ENCODE measurements at regions not wholly inside any gene's neighbourhood (a gene's known extent, or its start where the extent isn't known, plus 50 kb on each side); places are given as distances from the start of the nearest gene placed in this dataset.

DNA sequence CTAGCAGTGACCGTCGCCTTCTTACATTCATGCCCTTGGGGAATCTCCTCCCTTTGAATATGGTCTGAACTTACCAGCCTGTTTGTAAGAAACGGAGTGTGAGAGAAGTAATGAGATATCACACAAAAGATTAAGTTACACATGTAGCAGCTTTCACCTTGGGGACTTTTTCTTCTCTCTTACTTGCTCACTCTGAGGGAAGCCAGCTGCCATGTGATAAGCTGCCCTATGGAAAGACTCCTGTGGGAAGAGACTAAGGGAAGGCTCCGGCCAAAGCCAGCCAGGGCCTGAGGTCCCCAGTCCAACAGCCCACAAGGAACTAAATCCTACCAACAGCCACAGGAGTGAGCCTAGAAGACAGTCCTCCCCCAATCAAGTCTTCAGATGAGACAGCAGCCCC lies 190.4 kb upstream of the TSC22D2 start:
- Histone ChIP-seq H2BK5ac (ENCODE audit: low read length) (no peak overlapping the region), H2BK120ac (ENCODE audit: low read depth, low read length) (no peak overlapping the region), H2BK12ac (ENCODE audit: low read length) (no peak overlapping the region), H3K18ac (ENCODE audit: low read length) (no peak overlapping the region), H2AK5ac (ENCODE audit: low read depth, low read length) (no peak overlapping the region), H4K8ac (ENCODE audit: low read depth, low read length) (no peak overlapping the region), H3K4me3 (ENCODE audit: low read length in 2 of 2) (no peak overlapping the region), H3K23ac (ENCODE audit: low read depth, low read length, poor library complexity) (no peak overlapping the region), H3K9ac (ENCODE audit: low read depth, low read length, poor library complexity) (no peak overlapping the region), H2AFZ (ENCODE audit: low read length) (no peak overlapping the region), H3K14ac (ENCODE audit: low read length) (no peak overlapping the region), H2BK15ac (ENCODE audit: low read length) (no peak overlapping the region), H4K91ac (ENCODE audit: low read depth, low read length, poor library complexity) (no peak overlapping the region), H3K27me3 (ENCODE audit: control insufficient read depth in 3 of 3, insufficient read depth in 3 of 3, low read depth in 1 of 3, low read length in 3 of 3) (peaks cover 0 to 4% (median 0%) of the 10 kb centered on the region in 3 experiments), H3K4me1 (ENCODE audit: control insufficient read depth in 2 of 2, insufficient read depth in 1 of 2, low read depth in 1 of 2, low read length in 2 of 2) (peaks cover 18 to 19% of the 10 kb centered on the region in 2 donors), H3K4ac (ENCODE audit: low read length) (no peak overlapping the region), H3K9me3 (replicated peaks in 1 of 2; ENCODE audit: control insufficient read depth in 2 of 2, insufficient read depth in 1 of 2, low read depth in 1 of 2, low read length in 2 of 2) (peaks cover 5 to 6% of the 10 kb centered on the region in 2 donors), H3K27ac (replicated peaks; ENCODE audit: low read length) (no peak overlapping the region), H3K36me3 (replicated peaks in 1 of 2; ENCODE audit: control insufficient read depth in 2 of 2, insufficient read depth in 2 of 2, low read length in 2 of 2) (no peaks in the 10 kb centered on the region), H3K4me2 (ENCODE audit: insufficient read depth, low read length, poor library complexity, severe bottlenecking) (no peak overlapping the region), H3K79me1 (ENCODE audit: low read depth, low read length) (no peaks in the 10 kb centered on the region)
- WGBS, 2 donors (ENCODE audit: extremely low coverage in 2 of 2, insufficient read length in 2 of 2, insufficient replicate concordance in 1 of 2), result no CpG with 5 or more reads among the region's 4 CpGs
- DNase-seq (ENCODE audit: low spot score), result no peak

DNA sequence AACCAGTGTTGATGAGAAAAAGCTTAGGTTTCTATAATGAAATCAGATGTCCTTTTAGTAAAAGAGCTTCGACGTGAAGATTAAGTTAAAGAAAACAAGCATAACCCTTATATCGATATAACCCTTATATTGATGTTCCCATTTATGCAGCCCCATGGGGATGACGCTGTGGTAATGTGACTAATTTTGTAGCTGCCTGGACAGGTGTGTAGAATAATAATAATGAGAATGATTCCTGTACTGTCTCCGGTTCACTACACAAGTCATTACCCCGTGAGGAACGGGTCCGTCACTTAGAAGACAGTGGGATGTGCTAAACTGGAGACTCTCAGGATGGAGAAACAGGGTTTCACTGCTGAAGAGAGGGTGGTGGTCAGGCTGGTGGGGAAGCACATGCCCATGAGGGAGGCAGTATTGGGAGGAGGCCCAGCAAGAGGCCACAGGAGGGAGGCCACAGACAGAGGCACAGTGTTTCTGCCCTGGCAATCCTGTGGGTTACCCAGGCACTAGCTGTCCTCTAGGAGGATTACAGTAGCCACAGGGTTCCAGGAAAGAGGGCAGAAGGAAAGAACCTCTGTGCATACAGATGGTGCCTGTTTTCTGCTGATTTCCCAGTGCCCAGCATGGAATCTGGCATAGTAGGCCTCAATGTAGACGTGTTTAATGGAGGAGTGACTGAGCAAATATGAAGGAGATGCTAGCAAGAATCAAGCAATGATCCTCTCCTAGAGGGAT lies 191.1 kb upstream of the TSC22D2 start:
- Histone ChIP-seq H3K79me1 (ENCODE audit: low read depth, low read length) (no peaks in the 10 kb centered on the region), H2AFZ (ENCODE audit: low read length) (no peak overlapping the region), H3K4me2 (ENCODE audit: insufficient read depth, low read length, poor library complexity, severe bottlenecking) (no peak overlapping the region), H3K4me3 (ENCODE audit: low read length in 2 of 2) (no peak overlapping the region), H3K18ac (ENCODE audit: low read length) (peak overlapping the region; percentile 15), H4K91ac (ENCODE audit: low read depth, low read length, poor library complexity) (no peak overlapping the region), H2BK120ac (ENCODE audit: low read depth, low read length) (no peak overlapping the region), H3K4me1 (ENCODE audit: control insufficient read depth in 2 of 2, insufficient read depth in 1 of 2, low read depth in 1 of 2, low read length in 2 of 2) (peaks cover 13 to 17% of the 10 kb centered on the region in 2 donors), H3K9ac (ENCODE audit: low read depth, low read length, poor library complexity) (no peak overlapping the region), H3K36me3 (replicated peaks in 1 of 2; ENCODE audit: control insufficient read depth in 2 of 2, insufficient read depth in 2 of 2, low read length in 2 of 2) (no peaks in the 10 kb centered on the region), H3K27me3 (ENCODE audit: control insufficient read depth in 3 of 3, insufficient read depth in 3 of 3, low read depth in 1 of 3, low read length in 3 of 3) (peaks cover 0 to 4% (median 0%) of the 10 kb centered on the region in 3 experiments), H2AK5ac (ENCODE audit: low read depth, low read length) (no peak overlapping the region), H3K27ac (replicated peaks; ENCODE audit: low read length) (no peak overlapping the region), H2BK12ac (ENCODE audit: low read length) (no peak overlapping the region), H3K4ac (ENCODE audit: low read length) (no peak overlapping the region), H3K9me3 (replicated peaks in 1 of 2; ENCODE audit: control insufficient read depth in 2 of 2, insufficient read depth in 1 of 2, low read depth in 1 of 2, low read length in 2 of 2) (peaks cover 5 to 6% of the 10 kb centered on the region in 2 donors), H2BK5ac (ENCODE audit: low read length) (no peak overlapping the region), H3K14ac (ENCODE audit: low read length) (no peak overlapping the region), H2BK15ac (ENCODE audit: low read length) (no peak overlapping the region), H4K8ac (ENCODE audit: low read depth, low read length) (no peak overlapping the region), H3K23ac (ENCODE audit: low read depth, low read length, poor library complexity) (no peak overlapping the region)
- DNase-seq (ENCODE audit: low spot score), result no peak
- WGBS, 2 donors (ENCODE audit: extremely low coverage in 2 of 2, insufficient read length in 2 of 2, insufficient replicate concordance in 1 of 2), result no CpG with 5 or more reads among the region's 9 CpGs

DNA sequence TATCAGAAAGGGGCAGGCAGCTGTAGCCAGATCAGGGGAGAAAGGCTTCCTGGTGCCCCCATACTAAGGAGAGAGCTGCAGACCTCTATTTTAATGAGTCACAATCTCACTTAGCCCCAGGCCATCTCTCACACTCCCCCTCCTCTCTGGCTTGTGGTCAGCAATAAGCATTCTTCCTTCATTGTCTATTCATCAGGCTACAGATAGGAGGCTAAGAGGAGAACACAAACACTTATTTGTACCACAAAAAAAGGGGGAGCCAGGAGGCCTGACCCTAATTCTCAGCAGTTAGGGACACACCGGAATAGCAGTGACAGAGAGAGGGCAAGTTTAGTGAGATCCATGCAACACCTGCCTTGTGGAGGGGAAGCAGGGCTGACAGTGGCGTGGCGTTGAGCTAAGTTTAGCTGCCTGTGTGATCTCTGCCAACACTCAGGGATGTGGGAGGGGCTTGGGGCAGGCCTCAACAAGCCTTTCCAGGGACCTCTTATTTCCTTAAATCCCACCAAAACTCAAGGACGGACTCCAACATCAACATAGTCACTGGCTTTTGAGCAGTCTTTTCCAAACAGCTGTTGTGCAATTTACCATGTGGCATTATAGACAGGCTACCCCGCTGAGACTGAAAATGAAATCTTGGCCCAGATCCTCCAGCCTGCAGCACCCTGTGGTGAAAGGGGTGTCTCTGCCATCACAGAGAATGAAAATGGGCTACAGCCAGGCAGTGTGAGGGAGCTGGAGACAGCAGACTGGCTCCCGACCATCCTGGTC lies 191.9 kb upstream of the TSC22D2 start:
- no peak overlapping the region for H2AK5ac ChIP-seq (ENCODE audit: low read depth, low read length)
- DNase-seq (ENCODE audit: low spot score), result no peak
- H4K8ac ChIP-seq (ENCODE audit: low read depth, low read length), result no peak overlapping the region
- no peak overlapping the region for H2BK15ac ChIP-seq (ENCODE audit: low read length)
- H3K4me2 ChIP-seq (ENCODE audit: insufficient read depth, low read length, poor library complexity, severe bottlenecking), result no peak overlapping the region
- H3K9ac ChIP-seq (ENCODE audit: low read depth, low read length, poor library complexity), result no peak overlapping the region
- H4K91ac ChIP-seq (ENCODE audit: low read depth, low read length, poor library complexity), result no peak overlapping the region
- no peak overlapping the region for H3K23ac ChIP-seq (ENCODE audit: low read depth, low read length, poor library complexity)
- no peak overlapping the region for H3K14ac ChIP-seq (ENCODE audit: low read length)
- peak overlapping the region; percentile 46 for H2AFZ ChIP-seq (ENCODE audit: low read length)
- no peak overlapping the region for H3K4me3 ChIP-seq (ENCODE audit: low read length in 2 of 2)
- H3K27me3 ChIP-seq (ENCODE audit: control insufficient read depth in 3 of 3, insufficient read depth in 3 of 3, low read depth in 1 of 3, low read length in 3 of 3), result no peaks in the 10 kb centered on the region
- H3K18ac ChIP-seq (ENCODE audit: low read length), result no peak overlapping the region
- no peak overlapping the region for H2BK120ac ChIP-seq (ENCODE audit: low read depth, low read length)
- no CpG with 5 or more reads among the region's 6 CpGs for WGBS, 2 donors (ENCODE audit: extremely low coverage in 2 of 2, insufficient read length in 2 of 2, insufficient replicate concordance in 1 of 2)
- H2BK12ac ChIP-seq (ENCODE audit: low read length), result no peak overlapping the region
- no peaks in the 10 kb centered on the region for H3K36me3 ChIP-seq (replicated peaks in 1 of 2; ENCODE audit: control insufficient read depth in 2 of 2, insufficient read depth in 2 of 2, low read length in 2 of 2)
- no peak overlapping the region for H3K4ac ChIP-seq (ENCODE audit: low read length)
- H3K27ac ChIP-seq (replicated peaks; ENCODE audit: low read length), result peak overlapping the region; percentile 14
- peaks cover 5 to 6% of the 10 kb centered on the region in 2 donors for H3K9me3 ChIP-seq (replicated peaks in 1 of 2; ENCODE audit: control insufficient read depth in 2 of 2, insufficient read depth in 1 of 2, low read depth in 1 of 2, low read length in 2 of 2)
- H3K4me1 ChIP-seq (ENCODE audit: control insufficient read depth in 2 of 2, insufficient read depth in 1 of 2, low read depth in 1 of 2, low read length in 2 of 2), result peaks cover 5 to 13% of the 10 kb centered on the region in 2 donors
- no peak overlapping the region for H2BK5ac ChIP-seq (ENCODE audit: low read length)
- H3K79me1 ChIP-seq (ENCODE audit: low read depth, low read length), result no peaks in the 10 kb centered on the region

DNA sequence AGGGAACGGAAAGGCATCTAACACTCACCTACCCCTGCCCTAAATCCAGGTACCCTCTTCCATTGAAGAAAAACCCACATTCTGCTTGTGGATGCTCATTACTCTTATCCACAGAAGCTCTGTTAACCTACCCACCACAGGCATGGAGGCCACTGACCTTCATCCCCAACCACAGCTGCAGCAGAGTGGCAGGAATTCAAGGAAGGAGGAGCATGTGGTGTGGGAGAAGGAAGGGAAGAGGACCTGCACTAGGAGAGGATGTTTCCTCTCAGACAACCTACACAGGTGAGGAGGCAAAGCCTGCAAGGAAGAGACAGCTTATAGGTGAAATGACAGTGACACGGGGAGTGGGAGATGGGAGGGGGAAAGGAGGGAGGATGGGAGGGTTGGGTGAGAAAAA lies 192.5 kb upstream of the TSC22D2 start:
- no peaks in the 10 kb centered on the region for H3K36me3 ChIP-seq (replicated peaks in 1 of 2; ENCODE audit: control insufficient read depth in 2 of 2, insufficient read depth in 2 of 2, low read length in 2 of 2)
- WGBS, 2 donors (ENCODE audit: extremely low coverage in 2 of 2, insufficient read length in 2 of 2, insufficient replicate concordance in 1 of 2), result no CpG with 5 or more reads among the region's 2 CpGs
- no peak overlapping the region for H4K8ac ChIP-seq (ENCODE audit: low read depth, low read length)
- no peak overlapping the region for H2BK120ac ChIP-seq (ENCODE audit: low read depth, low read length)
- H3K4me2 ChIP-seq (ENCODE audit: insufficient read depth, low read length, poor library complexity, severe bottlenecking), result no peak overlapping the region
- no peak overlapping the region for H2BK5ac ChIP-seq (ENCODE audit: low read length)
- H4K91ac ChIP-seq (ENCODE audit: low read depth, low read length, poor library complexity), result no peak overlapping the region
- no peak overlapping the region for H3K9ac ChIP-seq (ENCODE audit: low read depth, low read length, poor library complexity)
- H2AK5ac ChIP-seq (ENCODE audit: low read depth, low read length), result no peak overlapping the region
- no peak overlapping the region for H3K27ac ChIP-seq (replicated peaks; ENCODE audit: low read length)
- H3K4me3 ChIP-seq (ENCODE audit: low read length in 2 of 2), result no peak overlapping the region
- peak overlapping the region; percentile 1 for H2AFZ ChIP-seq (ENCODE audit: low read length)
- no peaks in the 10 kb centered on the region for H3K79me1 ChIP-seq (ENCODE audit: low read depth, low read length)
- DNase-seq (ENCODE audit: low spot score), result no peak
- peaks cover 5 to 6% of the 10 kb centered on the region in 2 donors for H3K9me3 ChIP-seq (replicated peaks in 1 of 2; ENCODE audit: control insufficient read depth in 2 of 2, insufficient read depth in 1 of 2, low read depth in 1 of 2, low read length in 2 of 2)
- H3K23ac ChIP-seq (ENCODE audit: low read depth, low read length, poor library complexity), result no peak overlapping the region
- H3K14ac ChIP-seq (ENCODE audit: low read length), result no peak overlapping the region
- H2BK15ac ChIP-seq (ENCODE audit: low read length), result no peak overlapping the region
- peaks cover 5 to 15% of the 10 kb centered on the region in 2 donors for H3K4me1 ChIP-seq (ENCODE audit: control insufficient read depth in 2 of 2, insufficient read depth in 1 of 2, low read depth in 1 of 2, low read length in 2 of 2)
- no peak overlapping the region for H3K4ac ChIP-seq (ENCODE audit: low read length)
- H3K27me3 ChIP-seq (ENCODE audit: control insufficient read depth in 3 of 3, insufficient read depth in 3 of 3, low read depth in 1 of 3, low read length in 3 of 3), result no peaks in the 10 kb centered on the region
- H2BK12ac ChIP-seq (ENCODE audit: low read length), result no peak overlapping the region
- peak overlapping the region; percentile 73 for H3K18ac ChIP-seq (ENCODE audit: low read length)
